DMS53 treated with DMSO at 0.1 percent for 48 hours (cell line): ENCODE measurements at regions not wholly inside any gene's neighbourhood (a gene's known extent, or its start where the extent isn't known, plus 50 kb on each side); places are given as distances from the start of the nearest gene placed in this dataset.
"Not testable (repeated sequence)": the region's sequence is repeated elsewhere in the genome, so short reads cannot be mapped to it uniquely, and the experiment has no call there.

Source experiments
- DNase-seq: peaks from one replicate; lab custom pipeline; 2025; ENCODE audit not compliant: unreplicated experiment; lab: John Stamatoyannopoulos, UW

DNA sequence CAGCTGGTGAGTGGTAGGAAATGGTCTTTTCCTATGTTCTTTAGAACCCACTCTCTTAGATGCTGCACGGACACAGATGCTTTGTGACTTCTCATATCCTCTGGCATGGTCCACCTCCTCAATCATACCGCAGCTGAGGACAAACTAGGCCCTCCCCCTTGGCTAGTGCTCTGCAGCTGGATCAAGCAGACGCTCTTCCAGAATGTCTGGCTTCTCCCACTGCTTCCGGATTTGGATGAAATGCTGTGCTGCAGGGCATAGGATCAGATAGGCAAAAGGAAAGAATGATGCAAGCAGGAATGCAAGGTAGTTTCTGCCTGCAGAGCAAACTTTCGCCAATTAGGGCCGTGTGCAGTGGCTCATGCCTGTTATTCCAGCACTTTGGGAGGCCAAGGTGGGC, 75.7 kb upstream of the SLC4A7 start:
- no peak for DNase-seq

DNA sequence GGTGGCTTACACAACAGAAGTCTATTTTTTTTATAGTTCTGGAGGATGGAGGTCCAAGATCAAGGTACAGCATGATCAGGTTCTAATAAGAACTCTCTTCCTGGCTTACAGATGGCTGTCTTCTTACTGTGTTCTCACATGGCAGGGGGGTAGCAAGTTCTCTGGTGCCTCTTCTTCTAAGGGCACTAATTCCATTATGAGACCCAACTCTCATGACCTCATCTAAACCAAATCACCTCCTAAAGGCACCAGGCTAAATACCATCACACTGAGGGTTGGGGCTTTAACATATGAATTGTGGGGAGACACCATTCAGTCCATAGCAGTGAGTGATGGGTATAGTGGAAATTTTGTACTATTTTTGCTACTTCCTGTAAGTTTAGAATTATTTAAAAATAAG, 75.2 kb upstream of the SLC4A7 start:
- no peak for DNase-seq

DNA sequence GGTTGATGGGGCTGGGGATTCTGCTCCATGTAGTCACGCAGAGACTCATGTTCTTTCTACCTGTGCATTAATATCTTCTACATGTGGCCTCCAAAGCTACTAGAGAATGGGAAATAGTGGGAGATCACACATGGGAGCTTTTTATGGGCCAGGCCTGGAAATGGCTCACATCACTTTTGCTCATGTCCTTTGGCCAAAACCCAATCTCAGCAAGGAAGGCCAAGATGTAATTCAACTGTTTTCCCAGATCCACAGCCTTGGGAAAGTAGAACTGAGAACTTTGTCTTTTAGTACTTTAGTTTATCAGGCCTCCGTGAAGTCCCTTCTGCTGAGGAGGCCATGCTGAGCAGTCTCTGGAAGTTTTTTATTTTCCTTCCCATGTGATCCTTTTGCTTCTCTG, 73.2 kb upstream of the SLC4A7 start:
- DNase-seq: no peak

DNA sequence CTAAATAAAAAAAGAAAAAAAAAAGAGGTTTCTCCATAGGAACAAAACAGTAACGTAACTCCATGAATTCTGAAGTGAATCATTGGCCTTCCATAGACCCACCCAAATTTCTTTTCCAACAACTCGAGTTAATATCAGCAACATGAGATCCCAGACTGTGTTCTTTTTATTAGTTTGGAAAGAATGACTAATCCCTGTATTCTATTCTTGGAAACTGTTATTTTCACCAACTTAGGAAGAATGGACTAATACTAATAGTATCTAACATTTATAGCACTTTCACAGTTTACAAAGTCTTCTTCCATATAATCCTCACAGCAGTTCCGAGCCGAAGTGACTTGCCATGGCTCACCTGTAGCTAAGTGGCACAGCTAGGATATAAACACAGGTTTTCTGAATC, 72.7 kb upstream of the SLC4A7 start:
- no peak for DNase-seq

DNA sequence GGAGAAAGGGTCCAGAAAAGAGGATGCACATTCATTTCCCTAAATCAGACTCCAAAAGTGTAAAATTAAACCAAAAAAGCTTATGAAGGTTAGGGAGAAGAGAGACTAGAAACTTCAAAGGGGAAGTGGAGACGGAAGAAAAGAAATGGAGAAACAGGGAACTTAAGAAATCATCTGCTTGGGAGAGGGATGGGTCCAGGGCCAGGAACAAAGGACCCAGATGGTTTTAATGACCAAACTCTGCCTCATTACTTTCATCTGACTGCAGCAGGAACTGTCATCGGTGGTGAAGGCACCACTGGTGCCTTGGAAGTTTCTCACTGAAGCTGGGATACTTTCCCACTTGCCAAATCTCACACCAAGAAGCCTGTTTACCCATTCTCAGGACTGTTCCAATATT, 70.5 kb upstream of the SLC4A7 start:
- no peak for DNase-seq

DNA sequence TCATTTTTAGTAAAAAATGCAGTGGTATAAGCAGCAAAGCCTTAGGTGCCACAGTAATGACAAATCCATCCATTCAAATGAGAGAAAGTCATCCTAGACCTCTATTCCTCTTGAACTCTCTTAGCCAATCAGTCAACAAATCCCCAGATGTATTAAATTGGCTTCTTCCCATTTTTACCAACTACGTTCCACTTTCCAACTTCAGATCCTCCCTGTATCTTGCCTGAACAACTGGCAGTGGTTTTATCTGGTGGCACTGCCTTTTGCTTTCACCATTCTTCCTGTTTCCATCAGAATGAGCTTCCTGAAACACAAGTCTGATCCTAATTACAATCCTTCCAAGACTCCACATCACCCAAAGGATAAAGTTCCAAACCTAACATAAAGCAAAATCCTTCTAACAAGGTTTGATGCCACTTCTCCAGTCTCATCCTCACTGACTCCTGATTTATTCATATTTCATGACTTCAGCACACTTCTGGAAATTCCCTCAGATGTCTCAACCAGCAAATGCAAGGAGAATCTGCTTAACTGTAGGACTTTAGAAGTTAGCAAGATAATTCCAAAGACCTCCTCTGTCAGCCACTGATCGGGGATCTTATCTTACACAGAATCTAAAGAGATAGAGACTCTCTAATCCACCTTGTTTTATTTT, 69.8 kb upstream of the SLC4A7 start:
- no peak for DNase-seq

DNA sequence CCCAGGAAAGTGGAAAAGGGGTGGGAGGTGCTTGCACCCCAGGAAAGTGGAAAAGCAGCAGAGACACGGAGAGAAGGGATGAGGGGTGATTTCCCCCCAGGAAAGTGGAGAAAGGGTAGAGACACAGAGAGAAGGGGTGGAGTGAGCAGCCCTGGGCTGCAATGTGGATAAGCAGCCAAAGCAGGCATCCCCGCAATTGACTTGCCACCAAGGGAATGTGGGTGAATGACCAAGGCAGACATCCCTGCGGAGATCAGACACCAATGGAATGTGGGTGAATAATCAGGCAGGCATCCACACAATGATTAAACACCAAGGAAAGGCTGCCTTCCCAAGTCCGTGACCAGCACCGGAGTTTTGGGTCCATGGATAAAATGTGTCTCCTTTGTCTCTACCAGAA, 68.5 kb upstream of the SLC4A7 start:
- not testable (repeated sequence) for DNase-seq

DNA sequence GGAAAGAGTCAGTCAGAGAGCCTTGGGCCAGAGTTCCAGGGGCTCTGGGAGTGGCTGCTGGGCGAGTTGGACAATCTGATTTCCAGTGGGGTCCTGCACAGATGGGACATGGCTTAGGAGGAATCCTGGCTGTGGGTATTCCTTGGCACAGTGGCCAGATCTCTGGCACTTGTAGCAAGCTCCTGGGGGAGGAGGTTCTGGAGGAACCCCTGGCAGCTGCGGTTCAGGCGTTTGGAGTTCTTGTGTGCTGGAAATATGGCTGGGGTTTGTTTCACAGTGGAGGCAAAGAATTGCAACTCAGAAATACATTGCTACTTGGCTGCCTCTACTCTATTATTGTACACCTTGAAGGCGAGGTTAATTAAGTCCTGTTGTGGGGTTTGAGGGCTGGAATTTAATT, 67.2 kb upstream of the SLC4A7 start:
- DNase-seq: not testable (repeated sequence)

DNA sequence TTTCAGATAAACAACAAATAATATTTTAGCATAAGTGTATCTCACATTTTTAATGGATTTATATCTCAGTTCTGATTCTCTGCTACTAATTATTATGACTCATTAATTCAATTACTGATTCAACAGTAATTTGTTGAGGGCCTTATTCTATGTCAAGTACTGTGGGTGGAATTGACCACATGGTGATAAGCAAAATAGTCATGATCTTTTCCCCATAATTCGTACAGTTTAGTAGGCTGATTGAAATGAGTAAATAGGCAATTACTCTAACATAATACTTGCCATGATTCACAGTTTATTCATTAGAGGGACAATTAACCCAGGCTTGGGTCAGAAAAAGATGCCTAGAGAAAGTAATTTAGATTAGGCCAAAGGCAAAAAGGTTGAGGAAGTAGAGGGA, 60.9 kb upstream of the SLC4A7 start:
- no peak for DNase-seq

DNA sequence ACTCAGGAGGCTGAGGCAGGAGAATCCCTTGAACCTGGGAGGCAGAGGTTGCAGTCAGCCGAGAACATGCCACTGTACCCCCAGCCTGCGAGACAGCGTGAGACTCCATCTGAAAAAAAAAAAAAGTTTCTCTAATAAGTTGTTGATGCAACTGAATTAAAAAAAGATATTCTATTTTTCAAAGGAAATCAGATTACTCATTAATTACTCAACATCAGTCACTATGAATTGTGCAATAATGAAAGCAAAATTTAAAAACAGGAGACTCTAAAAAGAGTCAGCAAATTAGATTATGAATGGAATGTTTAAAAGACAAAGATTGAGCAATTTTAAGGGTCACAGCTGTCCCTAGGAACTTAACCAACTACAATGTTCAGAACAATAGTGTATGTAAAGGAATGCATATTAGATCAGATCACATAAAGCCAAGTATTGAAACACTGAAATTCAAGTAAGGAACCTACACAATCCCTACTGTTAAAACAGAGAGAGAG, 60.2 kb upstream of the SLC4A7 start:
- DNase-seq: no peak

DNA sequence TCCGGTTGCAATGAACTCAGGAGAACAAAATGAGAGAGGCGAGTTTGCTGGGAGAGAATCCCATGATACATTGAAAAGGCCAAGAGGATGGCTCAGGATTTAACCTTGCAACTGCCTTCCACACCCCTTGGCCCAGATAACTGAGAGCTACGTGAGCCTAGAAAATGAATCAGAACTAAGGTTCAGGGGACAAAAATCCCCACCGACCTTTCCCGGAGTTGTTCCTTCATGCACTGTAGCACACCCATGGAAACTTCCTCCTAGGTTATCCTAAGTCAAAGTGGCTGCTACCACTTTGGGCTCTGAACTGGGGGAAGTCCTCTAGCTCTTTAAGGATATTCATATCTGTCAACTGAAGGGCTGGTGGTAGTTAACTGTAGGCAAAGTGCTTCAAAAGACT, 58.3 kb upstream of the SLC4A7 start:
- DNase-seq: no peak

DNA sequence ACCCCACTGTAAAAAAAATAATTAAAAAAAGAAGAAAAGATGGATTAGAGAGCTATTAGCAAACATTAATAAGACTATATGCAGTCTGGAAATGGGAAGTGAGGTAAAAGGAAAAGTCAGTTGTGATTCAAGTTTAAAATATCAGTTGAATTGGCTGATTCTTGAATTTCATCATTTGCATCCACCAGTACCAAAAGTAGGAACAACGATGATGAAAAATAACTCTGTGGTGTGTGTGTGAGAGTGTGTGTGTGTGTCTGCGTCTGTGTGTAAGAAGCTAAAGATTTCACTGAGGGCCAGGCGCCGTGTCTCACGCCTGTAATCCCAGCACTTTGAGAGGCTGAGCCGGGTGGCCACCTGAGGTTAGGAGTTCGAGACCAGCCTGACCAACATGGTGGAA, 56.0 kb upstream of the SLC4A7 start:
- no peak for DNase-seq

DNA sequence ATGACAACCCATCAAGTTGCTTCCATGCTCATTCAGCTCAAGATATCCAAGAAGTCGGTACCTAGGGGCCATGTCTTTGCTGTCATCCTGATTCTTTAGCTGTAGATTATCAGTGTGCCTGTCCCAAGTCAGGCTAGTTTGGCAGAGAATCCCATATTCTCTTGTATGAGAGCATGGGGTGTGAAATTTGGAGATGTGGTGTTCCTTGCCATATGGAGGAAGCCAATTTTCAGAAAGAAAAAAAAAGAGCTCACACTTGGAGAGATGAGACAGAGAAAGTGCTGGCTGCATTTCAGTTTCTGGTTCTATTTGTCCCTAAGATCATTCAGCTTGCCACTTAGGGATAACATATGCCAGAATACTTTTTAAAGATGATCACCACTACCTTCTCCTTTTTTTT, 52.3 kb upstream of the SLC4A7 start:
- DNase-seq: no peak

DNA sequence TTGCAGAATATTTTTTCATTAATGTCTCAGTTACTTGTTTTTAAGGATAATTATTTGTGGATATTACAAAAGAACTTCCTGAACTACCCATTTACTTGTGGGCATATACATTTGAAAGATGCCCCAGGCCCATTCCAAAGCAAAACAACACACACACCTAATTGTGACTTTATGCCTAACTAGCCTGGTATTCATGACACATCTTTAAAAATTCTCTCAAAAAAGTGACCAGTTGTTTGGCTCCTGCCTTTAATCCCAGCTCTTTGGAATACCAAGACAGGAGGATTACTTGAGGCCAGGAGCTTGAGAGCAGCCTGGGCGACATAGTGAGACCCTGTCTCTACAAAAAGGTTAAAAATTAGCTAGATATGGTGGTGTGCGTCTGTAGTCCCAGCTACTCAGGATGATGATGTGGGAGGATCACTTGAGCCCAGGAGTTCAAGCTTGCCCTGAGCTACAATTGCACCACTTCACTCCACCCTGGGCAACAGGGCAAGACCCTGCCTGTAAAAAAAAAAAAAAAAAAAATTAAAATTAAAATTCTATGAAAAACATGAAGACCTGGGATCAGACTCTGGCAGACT, 51.7 kb upstream of the SLC4A7 start:
- no peak for DNase-seq

DNA sequence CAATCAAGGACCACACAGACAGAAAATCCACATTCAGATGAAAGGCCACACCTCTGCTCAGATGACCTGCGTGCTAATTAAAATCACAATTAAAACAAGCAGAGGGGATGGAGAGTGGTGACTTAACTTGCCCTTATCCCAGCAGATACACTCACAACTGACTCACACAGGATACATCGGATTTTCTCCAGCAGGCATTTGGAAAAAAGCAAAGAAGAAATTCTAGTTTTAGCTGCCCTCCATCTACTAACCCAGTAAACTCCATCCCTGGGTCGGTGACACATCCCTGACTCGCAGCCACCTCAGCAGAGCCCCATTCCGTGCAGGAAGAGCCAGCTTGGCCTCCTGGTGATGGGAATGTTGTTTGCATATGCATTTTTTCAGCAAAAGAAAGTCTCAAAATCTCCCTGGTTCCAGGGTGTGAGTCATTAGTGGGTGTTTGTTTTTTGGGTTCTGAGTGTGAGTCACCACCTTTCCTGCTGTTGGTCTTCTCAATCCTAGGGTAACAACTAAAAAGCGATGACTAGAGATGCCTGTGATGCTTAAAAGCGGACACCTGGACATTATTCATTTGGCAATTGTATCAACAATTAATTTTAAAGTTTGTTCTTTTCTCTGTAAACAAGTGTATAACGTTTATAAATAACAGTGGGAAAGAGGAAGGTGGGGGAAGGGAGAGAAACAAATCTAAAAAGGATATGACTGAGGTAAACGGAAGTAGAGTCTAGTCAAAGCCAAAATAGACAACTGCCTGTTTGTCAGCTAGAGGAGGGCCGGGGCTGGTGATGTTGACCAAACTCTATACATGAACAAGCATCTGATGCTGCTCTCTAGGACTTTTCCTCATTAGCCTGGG, 49.8 kb upstream of the SLC4A7 start:
- peak; percentile 52 for DNase-seq
